HPDE6-E6E7 (cell line): ENCODE measurements at regions not wholly inside any gene's neighbourhood (a gene's known extent, or its start where the extent isn't known, plus 50 kb on each side); places are given as distances from the start of the nearest gene placed in this dataset.

Experiments
- DNase-seq: peaks from one replicate; pipeline ENCODE4 v3.0.0; 2011; ENCODE audit warnings: missing footprints; ENCODE audit errors: extremely low spot score

DNA sequence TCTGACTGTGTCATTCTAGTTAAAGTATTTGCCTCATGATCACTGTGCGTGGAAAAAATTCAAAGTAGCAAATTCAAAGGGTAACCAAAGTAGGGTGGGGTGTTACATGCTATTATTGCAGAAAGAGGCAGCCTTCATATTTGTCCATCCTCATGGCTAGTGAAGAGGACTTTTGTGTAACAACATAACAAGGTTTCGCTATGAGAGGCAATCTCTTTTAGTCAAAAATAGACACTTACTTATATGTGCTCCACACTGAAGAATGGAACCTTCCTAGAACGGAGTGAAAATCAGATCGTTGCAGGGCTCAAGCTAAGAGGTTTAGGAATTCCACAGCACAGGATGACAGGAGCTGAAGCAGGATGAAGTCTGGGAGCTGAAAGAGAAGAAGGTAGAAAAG lies 345.1 kb upstream of the CBLB start:
- no peak for DNase-seq

DNA sequence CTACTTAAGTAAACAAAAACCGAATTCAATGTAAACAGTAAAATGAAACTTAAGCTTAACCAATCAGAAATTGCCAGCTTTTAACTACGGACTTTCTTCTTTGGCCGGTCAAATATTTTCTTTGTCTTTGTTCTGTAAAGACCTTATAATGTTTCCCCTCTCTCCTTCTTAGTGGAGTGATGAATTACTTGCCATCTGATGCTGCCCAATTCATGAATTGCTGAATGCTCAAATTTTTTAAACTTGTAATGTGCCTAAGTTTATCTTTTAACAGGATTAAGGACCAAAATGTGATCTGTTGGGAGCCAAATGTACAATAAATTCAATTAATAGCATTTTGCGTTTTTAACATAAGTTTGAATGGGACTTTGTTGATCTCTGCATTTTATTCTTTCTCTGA lies 345.8 kb upstream of the CBLB start:
- DNase-seq = no peak

DNA sequence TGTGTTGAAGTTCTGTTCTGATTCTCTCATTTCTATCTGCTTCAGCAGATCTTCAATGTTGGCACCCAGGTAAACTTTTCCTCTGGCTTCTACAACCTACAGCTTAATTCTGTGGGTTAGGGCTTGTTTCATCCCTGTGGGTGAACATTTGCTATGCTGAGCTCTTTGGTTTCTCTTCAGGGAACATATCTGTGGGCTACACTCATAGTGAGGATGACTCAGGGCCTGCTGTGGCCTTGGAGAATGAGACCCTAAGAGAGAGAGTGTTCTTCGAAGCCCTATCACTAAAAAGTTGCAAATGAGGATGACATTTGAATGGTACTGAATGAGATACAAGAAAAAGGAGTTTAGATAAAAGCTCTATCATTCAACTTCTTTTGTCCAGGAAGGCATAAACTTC lies 346.2 kb upstream of the CBLB start:
- no peak for DNase-seq

DNA sequence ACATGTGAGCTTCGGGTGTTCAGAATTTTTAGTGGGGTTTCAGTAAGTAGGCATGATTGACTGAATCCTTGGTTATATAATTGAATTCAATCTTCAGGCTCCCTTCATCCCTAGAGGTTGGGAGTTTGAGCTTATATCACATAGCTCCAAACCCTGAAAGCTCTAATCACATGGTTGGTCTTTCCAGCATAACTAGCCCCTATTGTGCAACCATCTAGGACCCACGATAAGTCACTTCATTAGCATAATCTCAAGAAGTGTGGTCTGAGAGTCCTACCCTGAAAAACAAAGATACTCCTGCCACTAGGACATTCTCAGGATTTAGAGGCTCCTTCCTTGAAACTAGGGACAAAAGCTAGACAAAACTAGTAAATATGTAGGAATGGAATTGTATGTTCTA lies 348.9 kb upstream of the CBLB start:
- no peak for DNase-seq

DNA sequence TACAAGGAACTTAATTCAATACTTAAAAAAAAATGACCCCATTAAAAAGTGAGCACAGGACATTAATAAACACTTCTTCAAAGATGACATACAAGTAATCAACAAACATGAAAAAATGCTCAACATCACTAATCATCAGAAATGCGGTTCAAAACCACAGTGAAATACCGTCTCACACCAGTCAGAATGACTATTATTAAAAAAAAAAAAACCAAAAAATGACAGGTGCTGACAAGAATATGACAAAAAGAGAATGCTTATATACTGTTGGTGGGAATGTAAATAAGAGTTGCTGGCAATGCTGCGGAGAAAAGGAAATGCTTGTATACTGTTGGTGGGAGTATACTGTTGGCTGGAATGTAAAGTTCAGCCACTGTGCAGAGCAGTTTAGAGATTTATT lies 358.3 kb upstream of the CBLB start:
- DNase-seq = no peak

DNA sequence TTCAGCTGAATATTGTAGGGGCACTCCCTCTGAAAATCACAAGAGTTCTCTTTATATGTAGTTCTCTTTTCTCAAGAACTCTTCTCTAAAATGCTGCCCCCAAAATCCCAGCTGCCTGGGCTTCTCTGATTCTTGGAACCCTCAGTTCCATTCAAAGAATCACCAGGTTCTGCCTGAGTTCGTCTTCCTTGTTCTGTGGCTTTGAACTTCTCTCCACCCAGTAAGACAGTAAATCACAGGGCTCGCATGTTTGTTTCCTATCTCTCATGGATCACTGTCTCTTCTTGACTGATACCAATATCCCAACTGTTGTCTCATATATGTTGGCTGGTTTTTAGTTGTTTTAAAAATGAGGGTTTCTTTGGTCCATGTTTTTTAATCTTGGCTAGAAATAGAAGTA lies 359.5 kb upstream of the CBLB start:
- no peak for DNase-seq

DNA sequence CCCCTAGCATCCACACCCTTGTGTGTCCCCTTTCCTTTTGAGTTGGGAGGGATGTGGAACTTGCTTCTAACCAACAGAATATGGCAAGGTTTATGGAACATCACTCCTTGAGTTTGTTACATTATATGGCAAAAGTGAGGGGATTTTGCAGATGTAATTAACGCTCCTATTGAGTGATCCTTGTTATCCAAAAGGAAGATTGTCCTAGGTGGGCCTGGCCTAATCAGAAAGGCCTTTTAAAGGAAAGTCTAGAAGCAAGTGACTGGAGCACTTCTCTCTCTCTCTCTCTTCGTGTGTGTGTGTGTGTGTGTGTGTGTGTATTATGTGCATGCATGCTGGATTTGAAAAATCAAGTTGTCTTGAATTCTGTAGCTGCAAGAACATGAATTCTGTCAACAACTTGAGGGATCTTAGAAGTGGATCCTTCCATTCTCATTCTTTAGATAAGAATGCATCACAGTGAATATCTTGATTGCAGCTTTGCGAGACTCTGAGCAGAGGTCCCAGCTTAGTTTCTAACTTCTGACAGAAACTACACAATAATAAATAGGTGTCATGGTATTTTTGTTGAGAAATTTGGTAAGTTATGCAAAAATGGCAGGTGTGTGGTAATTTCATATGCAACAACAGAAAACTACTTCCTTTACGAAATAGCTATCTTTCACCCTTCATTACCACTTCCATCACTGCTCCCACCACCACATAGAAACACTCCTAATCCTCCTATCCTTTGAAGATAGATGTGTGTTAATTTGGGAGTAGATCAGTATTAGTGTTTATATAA lies 360.9 kb upstream of the CBLB start:
- DNase-seq = no peak

DNA sequence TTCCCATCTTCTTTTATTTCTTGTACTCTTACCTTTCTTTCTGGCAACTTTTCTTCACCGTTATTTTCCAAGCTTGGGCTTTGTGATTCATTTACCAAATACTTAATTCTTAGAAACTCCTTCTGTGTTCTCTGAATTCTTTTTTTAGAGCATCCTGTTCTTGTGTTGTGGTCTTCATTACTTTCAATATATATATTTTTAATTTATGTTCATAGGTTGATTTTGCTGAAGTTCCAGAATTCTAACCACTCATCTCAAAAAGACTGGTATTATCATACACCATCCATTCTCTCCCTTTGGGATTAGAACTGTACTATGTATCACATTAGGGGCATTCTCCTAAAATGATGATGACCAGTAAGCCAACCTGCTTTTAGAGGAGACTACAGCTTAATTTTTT lies 362.3 kb upstream of the CBLB start:
- no peak for DNase-seq

DNA sequence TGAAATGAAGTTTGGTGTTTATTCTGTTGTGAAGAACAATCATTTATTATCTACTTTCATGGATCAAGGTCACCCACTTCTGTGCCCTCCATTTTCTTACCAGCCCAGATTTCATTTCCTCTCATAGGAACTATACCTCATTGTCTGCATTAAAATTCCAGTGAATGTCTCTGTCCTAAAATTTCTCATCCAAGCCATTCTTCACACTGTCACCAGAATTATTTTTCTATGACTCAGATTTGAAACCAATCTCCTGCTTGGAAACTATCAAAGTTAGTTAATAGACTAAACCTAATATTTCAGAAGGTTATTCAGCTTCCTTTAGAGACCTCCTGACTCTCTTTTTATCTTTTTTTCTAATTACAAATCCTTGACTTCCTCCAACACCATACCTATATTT lies 364.1 kb upstream of the CBLB start:
- DNase-seq = no peak

DNA sequence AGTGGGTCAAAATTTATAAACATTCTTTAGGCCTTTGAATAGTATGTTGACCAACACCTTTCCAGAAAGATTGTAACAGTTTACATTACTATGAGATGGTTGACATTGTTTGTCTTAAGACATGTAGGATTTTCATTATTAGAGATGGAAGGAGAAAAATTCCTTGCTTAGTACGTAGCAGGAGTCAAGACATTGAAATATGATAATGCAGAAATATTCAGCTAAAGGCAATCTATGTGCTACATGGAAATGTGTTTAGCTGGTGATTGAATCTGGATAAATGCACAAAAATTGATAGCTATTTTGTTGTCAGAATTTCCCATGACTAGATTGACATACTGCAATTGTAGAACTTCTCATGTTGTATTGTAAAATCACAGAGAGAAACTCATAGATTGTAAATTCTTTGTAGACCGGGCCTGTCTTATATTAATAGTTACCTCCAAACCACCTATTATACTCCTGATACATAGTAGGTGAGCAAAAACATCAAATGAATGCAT lies 370.4 kb upstream of the CBLB start:
- DNase-seq = no peak

DNA sequence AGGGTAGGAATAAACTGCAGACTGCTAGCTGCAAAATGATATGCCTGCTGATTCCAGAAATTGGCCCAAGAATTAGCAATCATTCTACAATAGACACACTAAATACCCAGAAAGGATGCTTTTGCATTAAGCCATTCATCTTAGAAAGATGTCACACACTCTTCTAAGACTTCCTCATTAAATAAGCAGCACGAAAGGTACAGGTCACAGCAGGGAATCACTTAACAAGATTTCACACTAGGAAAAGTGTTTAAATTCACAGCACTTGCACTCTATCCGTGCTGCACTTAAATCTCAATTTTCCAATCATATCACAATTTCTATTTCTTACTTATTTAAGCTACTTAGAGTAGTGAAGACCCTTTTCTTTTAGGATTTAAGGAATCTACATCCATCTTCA lies 372.8 kb upstream of the CBLB start:
- DNase-seq = no peak

DNA sequence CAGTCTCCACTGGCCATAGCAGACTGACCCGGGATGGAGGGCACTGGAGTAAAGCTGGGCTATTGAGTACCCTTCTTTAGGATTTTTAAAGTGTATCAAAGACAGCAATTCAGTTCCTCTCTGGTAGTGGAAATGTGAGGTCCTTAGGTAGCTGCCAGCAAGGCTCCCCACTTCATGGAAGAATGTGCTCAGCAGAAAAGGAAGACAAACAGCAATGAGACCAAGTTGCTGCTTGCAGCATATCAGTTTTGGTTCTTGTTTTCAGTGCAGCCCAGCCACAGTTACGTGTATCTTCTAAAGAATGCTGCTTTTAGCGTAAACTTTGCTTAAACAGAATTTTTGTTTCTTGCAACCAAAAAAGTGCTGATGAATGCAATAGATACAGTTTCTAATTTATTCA lies 374.0 kb upstream of the CBLB start:
- DNase-seq = no peak

DNA sequence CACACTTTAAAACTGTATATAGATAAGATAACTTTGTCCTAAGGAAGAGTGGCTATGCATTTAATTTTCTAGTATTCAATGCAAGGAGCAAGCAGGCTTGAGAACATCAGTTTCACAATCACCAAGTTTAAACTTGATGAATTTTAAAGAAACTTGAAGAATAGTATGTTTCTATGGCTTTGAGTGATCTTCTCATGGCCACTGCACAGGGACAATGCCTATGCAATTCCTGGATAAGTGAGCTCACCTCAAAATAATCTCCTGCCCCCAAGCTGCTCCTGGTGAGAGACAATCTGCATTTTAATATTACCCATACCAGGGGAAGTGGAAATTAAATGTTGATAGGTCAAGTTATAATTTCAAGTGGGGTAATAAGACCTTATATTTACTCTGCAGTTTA lies 376.6 kb upstream of the CBLB start:
- DNase-seq = no peak

DNA sequence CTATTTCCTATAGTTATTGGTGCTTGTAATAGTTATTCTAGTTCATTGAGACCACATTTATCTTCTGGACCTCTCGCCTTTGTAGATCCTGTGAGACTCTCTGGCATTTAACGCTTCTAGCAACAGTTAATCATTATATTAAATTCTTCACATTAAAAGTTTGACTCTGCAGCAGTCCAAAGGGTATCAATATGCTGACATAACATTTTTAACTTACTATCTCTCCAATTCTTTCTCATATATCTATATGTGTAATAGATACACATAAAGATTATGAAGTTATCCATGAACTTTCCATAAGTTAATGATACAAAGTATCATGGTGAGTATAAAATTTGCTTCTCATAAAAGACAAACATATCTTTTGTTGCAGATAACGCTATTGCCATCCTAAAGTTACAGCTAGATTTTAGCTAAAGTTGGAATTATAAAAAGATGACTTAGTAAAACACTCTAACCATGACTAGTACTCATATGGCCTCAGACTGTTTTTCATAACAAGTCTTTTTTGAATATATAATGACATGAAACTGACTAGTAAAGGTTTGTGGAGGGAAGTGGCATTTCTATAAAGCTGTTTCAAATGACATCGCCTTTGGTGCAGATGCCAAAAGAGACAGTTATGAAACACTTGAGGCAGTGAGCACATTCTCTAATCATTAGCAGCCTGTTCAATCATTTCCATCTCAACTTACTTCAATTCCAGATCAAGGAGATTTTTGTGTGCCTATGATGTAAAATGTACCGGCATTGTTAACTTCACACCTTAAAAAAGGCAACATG lies 379.3 kb upstream of the CBLB start:
- DNase-seq = no peak

DNA sequence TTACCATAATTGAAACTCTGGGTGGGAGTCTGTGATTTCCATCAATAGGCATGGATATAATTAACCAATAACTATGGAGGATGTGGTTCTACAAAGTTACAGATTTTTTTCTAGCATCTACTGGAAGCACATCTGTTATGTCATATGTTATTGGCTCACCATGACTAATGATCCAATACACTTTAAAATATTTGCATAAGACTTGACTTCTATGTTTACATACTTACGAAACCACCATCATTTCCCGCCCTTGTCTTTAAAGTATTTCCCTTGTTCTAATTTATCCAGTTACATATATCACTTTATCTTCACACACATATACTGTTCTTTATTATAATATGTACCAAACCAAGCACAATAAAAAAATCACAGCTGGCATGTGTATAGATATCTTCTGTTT lies 380.3 kb upstream of the CBLB start:
- no peak for DNase-seq

DNA sequence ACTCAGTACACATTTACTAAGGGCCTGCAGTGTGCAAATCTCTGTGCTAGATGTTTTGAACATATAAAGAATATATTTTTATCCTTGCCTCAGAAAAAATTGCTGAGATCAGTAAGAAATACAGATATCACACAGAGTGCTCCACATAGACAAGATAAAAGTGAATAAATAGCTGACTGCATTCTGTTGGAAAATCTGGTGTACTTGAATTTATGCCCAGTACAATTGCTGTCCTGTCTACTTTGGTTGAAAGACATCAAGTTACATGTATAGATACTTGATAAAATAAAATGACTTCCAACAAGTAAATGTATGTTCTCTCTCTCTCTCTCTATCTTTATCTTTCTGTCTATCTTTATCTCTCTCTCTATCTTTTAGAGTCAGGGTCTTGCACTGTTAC lies 381.2 kb upstream of the CBLB start:
- no peak for DNase-seq

DNA sequence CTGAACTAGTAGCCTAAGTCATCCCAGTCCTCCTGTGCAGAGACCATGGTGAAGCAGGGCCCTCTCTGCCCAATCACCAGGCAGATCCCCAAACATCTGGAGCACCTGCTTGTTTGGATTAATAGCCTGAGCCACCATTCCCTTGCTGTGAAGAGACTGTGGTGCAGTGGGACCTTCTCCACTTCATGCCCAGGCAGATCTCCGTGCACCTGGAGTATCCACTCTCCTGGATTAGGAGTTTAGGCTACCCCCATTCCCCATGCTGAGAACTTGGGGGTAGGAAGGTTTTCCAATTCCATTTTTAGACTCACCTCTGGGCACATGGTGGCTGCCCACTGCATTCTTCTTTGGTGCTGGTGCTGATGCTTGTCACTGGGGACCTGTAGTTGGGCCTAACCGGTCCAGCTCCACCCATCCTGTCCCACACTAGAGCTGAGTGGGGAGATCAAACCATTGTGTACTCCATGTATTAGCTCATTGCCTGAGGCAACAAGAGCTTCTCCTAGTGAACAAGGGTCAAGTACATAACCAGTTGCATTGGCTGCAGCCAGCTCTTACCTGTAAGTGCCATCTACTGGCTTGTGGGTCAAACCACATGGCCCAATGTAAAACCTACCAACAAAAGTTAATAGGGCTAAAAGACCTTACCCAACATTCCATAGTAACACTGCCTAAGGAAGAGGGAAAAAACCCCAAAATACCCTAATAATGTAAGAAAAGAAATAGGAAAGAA lies 382.5 kb upstream of the CBLB start:
- no peak for DNase-seq

DNA sequence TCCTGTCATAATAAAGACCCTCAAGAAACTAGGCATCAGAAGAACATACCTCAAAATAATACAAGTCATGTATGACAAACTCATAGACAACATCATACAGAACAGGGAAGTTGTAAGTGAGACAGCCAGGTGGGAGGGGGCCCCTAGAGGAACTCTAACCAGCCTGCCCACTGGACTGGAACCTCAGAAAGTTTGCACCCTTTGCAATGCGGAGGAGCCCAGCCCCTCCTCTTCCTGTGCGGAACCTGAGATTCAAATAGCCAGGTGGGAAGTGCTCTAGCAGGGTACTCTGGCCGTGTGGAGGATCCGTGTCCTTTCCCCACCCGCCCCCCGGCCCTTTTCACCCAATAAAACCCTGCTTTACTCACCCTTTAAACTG lies 387.0 kb upstream of the CBLB start:
- no peak for DNase-seq

DNA sequence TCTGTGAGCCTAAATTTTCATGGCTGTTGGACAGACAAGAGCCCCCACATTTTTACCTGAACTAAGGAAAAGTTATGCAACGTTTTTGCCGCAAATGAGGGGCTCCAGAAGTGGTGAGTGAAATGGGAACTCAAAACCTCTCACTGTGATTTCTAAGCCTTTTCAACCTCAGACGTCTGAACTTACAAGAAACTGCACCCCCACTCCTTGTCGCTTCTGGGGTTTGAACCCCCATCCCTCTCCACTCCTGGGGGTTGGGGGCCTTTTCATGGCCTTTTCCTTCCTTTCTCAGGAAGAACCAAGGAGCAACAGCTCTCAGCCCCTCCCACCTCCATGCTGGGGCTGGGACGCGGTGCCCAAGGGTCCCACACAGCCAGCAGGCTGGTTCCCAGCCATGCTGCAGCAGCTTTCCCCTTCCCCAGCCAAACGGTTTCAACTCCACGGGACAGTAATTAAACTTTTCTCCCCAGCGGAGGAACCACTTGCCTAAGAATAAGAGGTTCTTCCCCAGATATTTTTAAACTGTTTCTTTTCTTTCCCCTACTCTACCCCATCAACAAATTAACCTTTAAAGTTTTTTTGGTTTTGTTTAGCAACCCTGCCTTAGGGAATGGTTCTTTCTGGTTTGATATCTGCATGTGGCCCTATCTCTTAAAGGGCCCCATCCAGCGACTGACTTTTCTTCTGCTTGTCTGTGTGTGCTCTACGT lies 387.6 kb upstream of the CBLB start:
- no peak for DNase-seq

DNA sequence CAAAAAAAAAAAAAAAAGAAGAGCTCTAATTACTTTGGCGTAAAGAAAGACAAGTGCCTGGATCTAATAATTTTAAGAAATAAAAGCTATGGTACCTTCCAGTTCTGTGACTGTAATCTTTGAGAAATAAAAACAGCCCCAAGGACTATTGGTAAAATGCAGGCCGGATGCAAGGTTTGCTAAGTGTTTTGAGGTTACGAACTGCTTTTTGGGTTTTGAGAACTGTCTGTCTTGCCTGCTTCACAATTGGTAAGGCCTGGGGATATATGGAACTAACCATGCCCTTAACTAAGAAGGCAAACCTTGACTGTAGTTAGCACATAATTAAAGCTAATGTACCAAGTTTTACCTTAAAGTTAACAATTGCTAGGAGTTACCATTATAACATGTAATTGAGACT lies 388.4 kb upstream of the CBLB start:
- no peak for DNase-seq

DNA sequence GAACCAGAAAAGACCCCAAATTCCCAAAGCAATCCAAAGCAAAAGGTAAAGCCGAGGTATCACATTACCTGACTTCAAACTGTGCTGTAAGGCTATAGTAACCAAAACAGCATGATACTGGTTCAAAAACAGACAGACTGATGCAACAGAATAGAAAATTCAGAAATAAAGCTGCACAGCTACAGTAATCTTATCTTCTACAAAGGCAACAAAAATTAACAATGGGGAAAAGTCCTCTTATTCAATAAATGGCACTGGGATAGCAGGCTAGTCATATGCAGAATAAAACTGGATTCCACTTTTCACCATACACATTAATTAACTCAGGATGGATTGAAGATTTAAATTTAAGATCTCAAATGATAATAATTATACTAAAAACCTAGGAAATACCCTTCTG lies 392.6 kb upstream of the CBLB start:
- no peak for DNase-seq
